Gastrocnemius medialis (tissue), 4 donors: ENCODE measurements at regions not wholly inside any gene's neighbourhood (a gene's known extent, or its start where the extent isn't known, plus 50 kb on each side); places are given as distances from the start of the nearest gene placed in this dataset.

Source experiments
- POLR2A ChIP-seq, 2 donors: fragments of 450-650 bp; IDR thresholded peaks; one replicate each; pipeline ENCODE4 v1.6.1; 2017; ENCODE audit warnings: antibody characterized with exemption in 2 of 2, mild to moderate bottlenecking in 2 of 2, moderate library complexity in 2 of 2
- TF ChIP-seq, protein P1 (sequence below), 5 experiments: fragments of 450-650 bp in 3 of 5; fragments of 200-600 bp in 2 of 5; sonication (generic) in 2 of 5; IDR thresholded peaks in 4 of 5; conservative IDR thresholded peaks in 1 of 5; 1 replicate in 4 of 5; 2 replicates in 1 of 5; pipeline ENCODE4 v1.5.1; 2016 to 2019; ENCODE audit warnings: antibody characterized with exemption in 5 of 5, mild to moderate bottlenecking in 3 of 5, moderate library complexity in 3 of 5

DNA sequence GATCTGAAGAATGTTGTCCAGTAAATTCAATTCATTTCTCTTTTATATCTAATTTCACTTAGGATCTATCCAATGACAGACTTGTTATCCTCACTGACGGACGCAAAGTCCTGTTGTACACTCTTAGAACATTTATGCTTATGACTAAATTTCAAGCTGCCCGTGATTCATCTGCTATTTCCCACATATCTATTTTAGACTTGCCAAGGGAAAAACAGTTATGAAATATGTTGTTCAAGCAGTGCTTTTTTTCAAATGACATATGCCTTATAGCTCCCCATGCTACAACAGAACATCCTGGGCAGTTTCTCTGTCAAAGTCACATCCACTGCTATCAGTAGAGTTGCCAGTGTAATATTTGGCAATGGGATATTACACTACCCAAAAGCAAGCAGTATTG lies 94.2 kb upstream of the CBLN2 start:
- TF ChIP-seq, protein P1, sequence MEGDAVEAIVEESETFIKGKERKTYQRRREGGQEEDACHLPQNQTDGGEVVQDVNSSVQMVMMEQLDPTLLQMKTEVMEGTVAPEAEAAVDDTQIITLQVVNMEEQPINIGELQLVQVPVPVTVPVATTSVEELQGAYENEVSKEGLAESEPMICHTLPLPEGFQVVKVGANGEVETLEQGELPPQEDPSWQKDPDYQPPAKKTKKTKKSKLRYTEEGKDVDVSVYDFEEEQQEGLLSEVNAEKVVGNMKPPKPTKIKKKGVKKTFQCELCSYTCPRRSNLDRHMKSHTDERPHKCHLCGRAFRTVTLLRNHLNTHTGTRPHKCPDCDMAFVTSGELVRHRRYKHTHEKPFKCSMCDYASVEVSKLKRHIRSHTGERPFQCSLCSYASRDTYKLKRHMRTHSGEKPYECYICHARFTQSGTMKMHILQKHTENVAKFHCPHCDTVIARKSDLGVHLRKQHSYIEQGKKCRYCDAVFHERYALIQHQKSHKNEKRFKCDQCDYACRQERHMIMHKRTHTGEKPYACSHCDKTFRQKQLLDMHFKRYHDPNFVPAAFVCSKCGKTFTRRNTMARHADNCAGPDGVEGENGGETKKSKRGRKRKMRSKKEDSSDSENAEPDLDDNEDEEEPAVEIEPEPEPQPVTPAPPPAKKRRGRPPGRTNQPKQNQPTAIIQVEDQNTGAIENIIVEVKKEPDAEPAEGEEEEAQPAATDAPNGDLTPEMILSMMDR (IDR thresholded peaks at IDR 0.05 in 4 of 5, conservative IDR thresholded peaks at IDR 0.05 in 1 of 5), result no peak
- TF ChIP-seq POLR2A (IDR thresholded peaks at IDR 0.05), result no peak
